ENCODE measurements at regions not wholly inside any gene's neighbourhood (a gene's known extent, or its start where the extent isn't known, plus 50 kb on each side); places are given as distances from the start of the nearest gene placed in this dataset.

GRCh38 chr21:25080661-25081060, 526.6 kb downstream of the MRPL39 start:
- Histone ChIP-seq H3K9me3 (ENCODE audit: insufficient read depth in 2 of 2, low read depth in 1 of 2, low read length in 1 of 2) (no peaks in the 10 kb centered on the region), H4K8ac (ENCODE audit: extremely low read depth, insufficient read depth, low read length) (no peak overlapping the region), H3K4me1 (replicated peaks in 1 of 4; ENCODE audit: control insufficient read depth in 3 of 4, insufficient read depth in 4 of 4, low read length in 3 of 4) (no peaks in the 10 kb centered on the region), H3K18ac (ENCODE audit: extremely low read depth, low read length) (no peak overlapping the region), H2BK20ac (ENCODE audit: low read length) (no peak overlapping the region), H3K27me3 (replicated peaks in 1 of 4; ENCODE audit: control insufficient read depth in 3 of 4, extremely low read depth in 1 of 4, insufficient read depth in 3 of 4, low read length in 3 of 4) (no peaks in the 10 kb centered on the region), H2BK15ac (ENCODE audit: low read length) (no peak overlapping the region), H3K36me3 (ENCODE audit: control insufficient read depth in 2 of 4, insufficient read depth in 4 of 4, low read length in 3 of 4) (no peaks in the 10 kb centered on the region), H3K27ac (ENCODE audit: low read depth, low read length) (no peak overlapping the region), H4K91ac (replicated peaks; ENCODE audit: insufficient read length, low read length) (no peak overlapping the region), H3K9ac (replicated peaks in 1 of 4; ENCODE audit: extremely low read depth in 1 of 4, low read depth in 3 of 4, low read length in 3 of 4) (no peak overlapping the region), H2BK5ac (ENCODE audit: low read depth, low read length) (no peak overlapping the region), H3K79me2 (ENCODE audit: control insufficient read depth in 1 of 2, insufficient read depth in 2 of 2, low read length in 2 of 2) (no peaks in the 10 kb centered on the region), H3K4ac (replicated peaks; ENCODE audit: insufficient read length, low read depth, low read length) (no peak overlapping the region), H2BK12ac (ENCODE audit: low read depth, low read length) (no peak overlapping the region), H3K79me1 (ENCODE audit: low read depth, low read length) (no peaks in the 10 kb centered on the region), H3K4me3 (ENCODE audit: extremely low read depth in 1 of 4, insufficient read depth in 2 of 4, low read depth in 3 of 4, low read length in 4 of 4) (no peak overlapping the region), H3K56ac (replicated peaks; ENCODE audit: insufficient read length, low read depth, low read length) (no peak overlapping the region), H4K20me1 (replicated peaks in 1 of 2; ENCODE audit: control insufficient read depth in 1 of 2, insufficient read depth in 2 of 2, low read length in 2 of 2) (no peaks in the 10 kb centered on the region), H2BK120ac (replicated peaks; ENCODE audit: low read depth, low read length) (no peak overlapping the region), H2AFZ (ENCODE audit: low read length) (no peak overlapping the region), H3K23ac (ENCODE audit: insufficient read length) (no peak overlapping the region), H4K5ac (ENCODE audit: insufficient read length, low read depth, low read length) (no peak overlapping the region), H2AK5ac (ENCODE audit: low read depth, low read length) (no peak overlapping the region), H3K4me2 (ENCODE audit: insufficient read depth in 1 of 2, low read depth in 2 of 2, low read length in 2 of 2) (no peak overlapping the region), H3K23me2 (ENCODE audit: low read depth, low read length) (no peaks in the 10 kb centered on the region), H3K14ac (ENCODE audit: insufficient read length) (no peak overlapping the region)
- WGBS, 2 experiments (ENCODE audit: extremely low coverage in 1 of 2, insufficient coverage in 1 of 2, insufficient read length in 1 of 2, insufficient replicate concordance in 2 of 2, low coverage in 1 of 2, low lambda C conversion rate in 2 of 2, missing lambda C conversion rate in 1 of 2), result 100% methylated on average over 1 of the region's 1 CpG; no CpG with 5 or more reads in 1 of the 2 experiments
- POLR2A ChIA-PET (ENCODE audit: partially characterized antibody), result interaction anchor here (0.6 kb wide), 1 partner anchor 30 kb away, joined by 3 read pairs; no protein-coding TSS in a partner anchor
- DNase-seq (ENCODE audit: low read depth in 1 of 2, low spot score in 2 of 2) (no peak), FAIRE-seq (no peak)
- TF ChIP-seq MAFK (IDR thresholded peaks at IDR 0.05; ENCODE audit: low read depth, low read length) (no peak), ATF2 (IDR thresholded peaks at IDR 0.05; ENCODE audit: low read length) (no peak), POLR2AphosphoS5 (IDR thresholded peaks at IDR 0.05; ENCODE audit: low read depth, low read length) (no peak), NANOG (IDR thresholded peaks at IDR 0.05; ENCODE audit: insufficient read depth, low read depth, low read length, poor library complexity, severe bottlenecking) (no peak), GTF2F1 (IDR thresholded peaks at IDR 0.05; ENCODE audit: borderline replicate concordance, low read depth, low read length) (no peak), EZH2 (IDR thresholded peaks at IDR 0.05; ENCODE audit: low read depth, low read length, severe bottlenecking) (no peak), CBX8 (IDR thresholded peaks at IDR 0.05; ENCODE audit: borderline replicate concordance, low read depth, low read length) (no peak), RXRA (IDR thresholded peaks at IDR 0.05; ENCODE audit: insufficient read depth, low read depth, low read length) (no peak), SAP30 (IDR thresholded peaks at IDR 0.05; ENCODE audit: insufficient read depth, insufficient replicate concordance, low read length) (no peak), ZNF274 (IDR thresholded peaks at IDR 0.05; ENCODE audit: borderline replicate concordance, extremely low read depth, low read length) (no peak), JUND (IDR thresholded peaks at IDR 0.05; ENCODE audit: low read length) (no peak)
- CTCF ChIA-PET (ENCODE audit: partially characterized antibody), result no interaction called here
